ENCODE measurements at regions not wholly inside any gene's neighbourhood (a gene's known extent, or its start where the extent isn't known, plus 50 kb on each side); places are given as distances from the start of the nearest gene placed in this dataset.

GRCh38 chr10:62453274-62453673 is 79.1 kb downstream of the ZNF365 start:
- no peak for DNase-seq (ENCODE audit: low spot score)

- DNase-seq (ENCODE audit: low spot score), result no peak
Measured at GRCh38 chr10:62454687-62455397, 80.7 kb downstream of the ZNF365 start.

DNA sequence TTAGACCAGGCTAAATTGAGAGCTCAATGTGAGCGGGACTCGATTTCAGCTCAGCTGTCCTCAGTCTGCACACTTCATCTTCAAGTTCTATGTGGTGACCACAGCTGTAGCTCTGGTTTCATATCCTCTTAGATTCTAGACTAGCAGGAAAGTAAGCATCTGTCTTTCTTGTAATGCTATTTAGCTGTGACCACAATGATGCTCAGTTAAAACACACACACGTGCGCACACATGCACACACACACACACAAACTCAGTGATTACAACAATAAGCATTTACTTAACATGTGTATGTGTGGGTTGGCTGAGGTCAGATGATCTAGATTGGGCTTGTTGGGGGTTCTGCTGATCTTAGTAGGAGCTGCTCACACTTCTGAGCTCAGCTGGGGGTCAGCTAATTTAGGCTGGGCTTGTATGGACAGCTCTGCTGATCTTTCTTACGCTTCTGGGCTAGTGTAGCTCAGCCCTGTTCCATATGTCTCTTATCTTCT is 82.5 kb downstream of the ZNF365 start:
- DNase-seq (ENCODE audit: low spot score), result no peak

GRCh38 chr10:62457196-62457595 is 83.0 kb downstream of the ZNF365 start:
- DNase-seq (ENCODE audit: low spot score), result no peak

- DNase-seq (ENCODE audit: low spot score), result no peak
Measured at GRCh38 chr10:62457598-62457997, 83.4 kb downstream of the ZNF365 start.

DNA sequence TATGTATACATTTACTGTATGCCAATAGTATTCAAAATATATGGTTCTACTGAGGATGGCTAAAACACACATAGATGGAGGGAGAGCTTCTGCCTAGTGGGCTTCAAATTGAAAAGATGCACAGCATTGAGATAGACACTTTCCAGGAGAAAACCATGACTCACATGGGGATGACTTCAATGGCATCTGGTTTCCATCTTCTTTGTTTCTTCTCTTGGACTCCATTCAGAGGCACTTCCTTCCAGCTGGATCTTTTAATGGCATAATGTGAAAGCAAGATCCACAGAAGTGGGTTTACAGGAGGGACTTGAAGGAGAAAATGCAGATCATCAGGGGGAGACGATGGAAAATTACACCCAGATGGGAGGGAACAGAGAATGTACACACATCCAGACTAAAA is 84.9 kb downstream of the ZNF365 start:
- DNase-seq (ENCODE audit: low spot score), result no peak

DNA sequence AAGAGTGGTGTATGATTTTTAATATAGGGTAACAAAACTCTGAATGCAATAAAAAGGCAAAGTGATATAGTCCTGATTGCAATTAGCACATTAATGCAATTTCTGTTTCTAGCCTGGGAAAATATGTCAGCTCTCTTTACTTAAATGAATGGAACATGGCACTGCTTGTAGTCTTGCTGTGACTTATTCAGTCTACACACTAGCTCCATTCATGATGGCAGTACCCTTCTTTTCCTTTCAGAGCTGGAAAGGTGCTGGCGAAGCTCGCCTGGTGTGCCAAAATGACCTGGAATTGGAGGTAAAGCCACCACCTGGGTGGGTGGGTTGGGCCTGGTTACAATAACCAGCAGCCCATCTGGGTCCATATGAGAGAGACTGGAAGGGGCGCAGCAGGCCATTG is 85.3 kb downstream of the ZNF365 start:
- DNase-seq (ENCODE audit: low spot score), result no peak

GRCh38 chr10:62460393-62460792 is 86.2 kb downstream of the ZNF365 start:
- DNase-seq (ENCODE audit: low spot score), result no peak

DNA sequence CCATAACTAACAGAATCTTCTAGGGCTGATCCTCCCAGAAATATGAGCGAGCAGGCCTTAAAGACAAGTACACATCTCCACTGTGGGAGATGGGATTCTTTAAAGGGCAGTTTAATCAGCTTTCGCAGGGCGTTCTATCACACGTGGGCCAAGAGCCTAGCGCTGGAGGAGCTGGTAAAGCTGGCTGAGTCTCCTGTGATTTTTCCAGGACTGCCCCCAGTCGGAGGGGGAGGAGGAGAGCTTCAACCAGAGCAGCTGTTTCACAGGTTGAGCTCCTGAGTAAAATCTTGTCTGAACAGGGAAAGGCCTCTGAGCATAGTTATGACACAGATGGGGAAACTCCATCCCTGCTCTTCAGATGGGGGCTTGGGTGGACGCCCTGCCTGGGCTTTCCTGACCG is 87.0 kb downstream of the ZNF365 start:
- DNase-seq (ENCODE audit: low spot score), result no peak

DNA sequence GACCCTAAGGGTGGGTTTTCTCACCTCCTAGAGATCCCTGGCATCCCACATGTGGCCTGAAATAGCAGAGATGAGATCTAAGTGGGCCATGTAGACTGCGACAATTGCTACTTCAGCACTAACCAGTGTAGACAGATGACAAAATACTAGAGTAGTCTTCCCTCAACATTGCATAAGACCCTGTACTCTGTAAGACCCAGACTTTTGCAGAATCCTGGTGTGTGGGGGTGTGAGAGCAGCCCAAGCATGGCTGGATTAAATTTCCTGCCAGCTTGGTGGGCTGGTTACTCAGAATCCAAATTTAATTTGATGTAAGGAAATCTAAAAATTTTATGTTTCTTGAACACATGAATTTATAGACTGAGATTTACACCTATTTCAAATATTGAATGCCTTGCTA is 88.3 kb downstream of the ZNF365 start:
- DNase-seq (ENCODE audit: low spot score), result no peak

GRCh38 chr10:62463364-62463763 is 89.2 kb downstream of the ZNF365 start:
- DNase-seq (ENCODE audit: low spot score), result no peak

DNA sequence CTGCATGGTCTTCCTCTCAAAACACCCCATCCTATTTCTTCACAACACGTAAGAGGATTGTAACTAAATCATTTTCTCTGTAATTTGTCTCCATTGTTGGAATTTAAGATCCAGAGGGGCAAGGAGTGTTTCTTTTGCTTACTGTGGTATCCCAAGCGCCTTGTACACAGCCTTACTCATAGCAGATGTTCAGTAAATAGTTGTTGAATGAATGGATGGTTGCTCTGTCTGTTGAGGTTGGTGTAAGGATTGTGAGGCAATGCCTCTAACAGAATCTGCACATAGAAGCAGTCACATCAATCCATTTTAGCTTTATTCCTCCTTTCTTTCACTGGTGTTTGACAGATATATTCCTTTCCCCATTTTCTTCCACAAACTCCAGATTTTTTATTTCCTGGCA is 90.1 kb downstream of the ZNF365 start:
- no peak for DNase-seq (ENCODE audit: low spot score)

DNA sequence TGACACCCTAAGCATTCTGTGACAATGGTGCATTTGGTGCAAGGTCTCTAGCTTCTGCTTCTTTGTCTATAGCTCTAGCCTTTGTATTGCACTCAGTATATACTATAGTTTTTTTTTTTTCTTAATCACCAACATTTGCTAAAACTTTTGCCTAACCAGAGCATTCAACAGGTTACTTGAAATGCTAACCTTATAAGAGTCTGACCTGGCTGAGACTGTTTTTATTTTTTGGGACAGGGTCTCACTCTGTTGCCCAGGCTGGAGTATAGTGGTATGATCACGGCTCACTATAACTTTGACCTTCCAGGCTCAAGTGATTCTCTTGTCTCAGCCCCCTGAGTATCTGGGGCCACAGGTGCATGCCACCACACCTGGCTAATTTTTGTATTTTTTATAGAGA is 92.4 kb downstream of the ZNF365 start:
- DNase-seq (ENCODE audit: low spot score), result no peak

- no peak for DNase-seq (ENCODE audit: low spot score)
Measured at GRCh38 chr10:62467527-62467926, 93.4 kb downstream of the ZNF365 start.

DNA sequence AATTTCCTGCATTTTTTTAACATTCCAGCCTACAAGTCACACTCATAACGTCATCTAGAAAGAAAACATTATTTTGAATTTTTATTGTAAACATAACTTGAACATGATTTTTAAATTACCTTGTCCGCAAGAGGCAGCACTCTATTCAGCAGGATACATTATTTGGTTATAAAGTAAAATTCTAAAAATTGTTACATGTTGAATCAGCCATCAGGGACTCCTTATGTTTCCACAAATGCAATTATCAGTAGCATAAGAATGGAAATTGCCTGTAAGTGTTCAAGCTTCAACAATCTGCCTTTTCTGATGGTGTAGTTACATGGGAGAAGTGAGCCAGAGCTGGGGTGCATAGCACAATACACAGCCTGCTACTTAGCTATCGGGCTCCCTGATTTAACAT is 97.5 kb downstream of the ZNF365 start:
- no peak for DNase-seq (ENCODE audit: low spot score)

DNA sequence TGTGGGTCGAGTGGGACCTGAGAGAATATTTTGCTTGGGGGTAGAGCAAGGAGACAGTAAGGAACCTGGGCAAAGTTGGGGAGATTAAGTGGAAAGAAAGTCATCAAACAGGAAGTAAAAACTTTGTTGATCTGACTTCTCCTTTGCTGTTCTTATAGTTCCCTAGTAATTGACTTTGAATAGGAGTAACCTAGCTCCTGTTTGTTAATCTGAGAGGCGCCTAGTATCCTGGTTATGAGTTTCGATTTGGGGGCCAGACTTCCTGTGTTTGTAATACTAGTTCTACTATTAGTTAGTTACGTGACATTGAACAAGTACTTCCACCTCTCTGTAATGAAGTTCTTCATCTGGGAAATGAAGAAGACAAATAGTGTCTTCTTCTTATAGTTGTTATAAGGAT is 99.1 kb downstream of the ZNF365 start:
- no peak for DNase-seq (ENCODE audit: low spot score)

DNA sequence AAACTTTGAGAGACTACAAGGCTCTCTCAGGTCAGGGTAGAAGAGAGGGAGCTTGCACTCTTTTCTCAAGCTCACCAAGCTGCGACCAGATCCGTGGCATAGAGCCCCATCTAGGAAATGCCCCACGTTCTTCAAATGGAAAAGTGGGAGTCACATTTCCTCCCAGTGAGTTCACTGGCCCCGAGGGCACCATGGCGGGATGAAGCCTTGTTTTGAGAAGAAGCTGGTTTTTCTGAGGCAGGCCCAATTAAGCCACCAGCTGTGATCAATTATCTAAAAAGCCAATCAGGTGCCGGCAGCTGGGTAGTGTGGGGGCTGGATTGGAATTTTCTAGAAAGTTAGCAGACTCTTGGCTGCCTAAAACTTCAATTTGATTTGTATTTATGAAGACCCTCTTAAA is 101.4 kb downstream of the ZNF365 start:
- DNase-seq (ENCODE audit: low spot score), result no peak

DNA sequence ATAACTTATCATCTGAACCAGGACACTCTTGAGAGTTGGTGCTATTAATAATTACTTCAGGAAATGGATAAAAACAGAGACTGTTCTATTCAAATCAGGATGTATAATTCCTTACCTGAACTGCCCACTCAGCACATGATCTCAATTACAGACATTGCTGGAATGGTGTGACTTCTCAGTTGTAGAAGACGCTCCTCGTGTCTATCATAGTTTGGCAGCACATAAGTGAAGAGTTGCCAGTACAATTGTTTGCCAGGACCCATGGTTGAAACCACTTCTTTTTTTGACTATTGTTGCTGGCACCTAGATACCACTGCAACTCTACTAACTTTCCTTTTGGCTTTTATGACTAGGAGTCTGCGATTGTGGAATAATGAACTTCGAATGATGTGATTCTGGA is 105.4 kb downstream of the ZNF365 start:
- no peak for DNase-seq (ENCODE audit: low spot score)

GRCh38 chr10:62480196-62480595 is 106.0 kb downstream of the ZNF365 start:
- no peak for DNase-seq (ENCODE audit: low spot score)

GRCh38 chr10:62482581-62482980 is 108.4 kb downstream of the ZNF365 start:
- no peak for DNase-seq (ENCODE audit: low spot score)

DNA sequence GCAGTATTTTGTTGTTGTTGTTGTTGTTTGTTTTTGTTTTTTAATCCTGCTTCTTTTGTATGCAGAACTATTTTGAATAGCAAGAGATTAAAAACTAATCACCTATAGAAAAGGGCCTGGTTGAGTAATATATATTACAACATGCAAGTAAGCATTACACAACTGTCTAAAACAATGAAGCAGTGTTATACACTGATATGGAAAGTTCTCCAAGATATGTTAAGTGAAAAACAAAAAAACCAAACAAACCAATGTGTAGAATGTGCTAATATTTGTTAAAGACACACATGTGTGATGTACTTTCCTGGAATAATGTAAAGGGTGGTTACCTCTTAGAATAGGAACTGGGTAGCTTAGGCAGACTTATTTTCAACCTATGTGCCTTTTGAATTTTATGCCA is 117.4 kb downstream of the ZNF365 start:
- DNase-seq (ENCODE audit: low spot score), result no peak

DNA sequence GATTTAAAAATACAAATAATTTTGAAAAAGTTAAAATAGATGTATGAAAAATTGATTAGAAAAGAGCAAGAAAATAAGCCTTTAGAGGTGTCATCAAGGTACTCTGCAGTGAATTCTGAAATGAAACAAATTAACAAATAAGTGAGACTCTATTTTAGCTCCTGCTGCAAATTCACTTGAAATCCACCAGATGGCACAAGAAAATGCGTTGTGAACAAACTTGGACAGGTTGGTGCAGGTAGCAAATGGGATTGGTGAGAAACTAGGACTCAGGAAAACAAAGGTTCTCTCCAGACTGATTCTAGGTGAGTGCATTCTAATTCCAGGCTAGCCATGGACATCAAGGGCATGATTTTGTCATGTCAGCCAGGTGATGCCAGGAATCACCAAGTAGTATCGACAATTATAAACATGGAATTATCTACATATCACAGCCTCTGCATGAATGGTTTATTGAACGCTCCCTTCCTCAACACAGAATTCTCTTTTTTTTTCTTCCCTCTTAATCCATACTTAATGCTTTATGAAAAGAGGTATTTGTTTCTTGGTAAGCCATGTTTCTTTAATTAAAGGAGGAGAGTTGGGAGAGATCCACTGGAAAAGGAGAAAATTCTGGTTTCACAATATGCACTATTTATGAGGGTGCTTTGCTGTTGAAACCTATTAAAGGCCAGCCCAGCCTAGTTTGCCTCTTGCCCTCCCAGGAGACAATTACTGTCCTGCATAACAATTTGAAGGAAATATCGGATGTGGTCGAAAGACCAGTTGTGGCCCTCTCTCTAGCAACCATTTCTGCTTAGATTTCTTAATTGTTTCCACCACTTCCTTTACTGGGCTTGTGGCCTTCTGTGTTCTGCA is 118.1 kb downstream of the ZNF365 start:
- peak; percentile 11 for DNase-seq (ENCODE audit: low spot score)

DNA sequence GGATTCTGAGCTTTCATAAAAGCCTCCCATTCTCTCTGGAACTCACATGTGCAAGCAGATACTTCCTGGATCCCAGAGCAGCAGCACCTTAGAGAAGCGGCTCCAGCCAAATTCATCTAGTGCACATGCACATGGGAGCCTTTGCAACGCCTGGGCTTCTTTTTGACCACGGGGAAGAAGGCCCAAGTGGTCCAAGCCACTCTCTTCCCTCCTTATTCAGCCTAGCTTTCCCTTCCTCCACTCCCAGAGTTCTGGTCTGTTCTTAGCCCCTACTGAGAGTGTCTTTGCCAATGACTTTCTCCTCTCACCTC is 118.7 kb downstream of the ZNF365 start:
- DNase-seq (ENCODE audit: low spot score), result no peak

All from SK-N-DZ (cell line).